ENCODE measurements at regions not wholly inside any gene's neighbourhood (a gene's known extent, or its start where the extent isn't known, plus 50 kb on each side); places are given as distances from the start of the nearest gene placed in this dataset.

DNA sequence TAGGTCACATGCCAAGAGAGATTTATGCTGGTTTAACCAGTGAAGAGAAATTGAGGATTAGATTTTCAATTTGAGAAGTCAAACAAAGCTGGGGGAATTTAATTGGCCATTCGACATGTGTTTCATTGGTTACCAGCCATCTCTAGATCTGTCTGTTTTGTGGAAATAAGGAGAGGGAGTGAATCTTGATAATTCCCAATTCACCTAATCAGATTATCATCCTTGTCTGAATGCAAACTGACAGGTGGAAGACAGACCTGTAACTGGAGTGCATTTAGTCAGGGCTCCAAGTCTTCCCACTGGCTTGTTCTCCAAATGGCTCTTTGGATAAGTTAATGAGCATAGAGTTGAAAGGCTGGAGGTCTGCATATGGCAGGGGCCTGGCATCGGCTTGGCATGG, 1049.3 kb downstream of the NTRK3 start:
- no peaks in the 10 kb centered on the region for H3K36me3 ChIP-seq (ENCODE audit: control insufficient read depth, insufficient read depth, low read length, severe bottlenecking)
- H3K4me1 ChIP-seq (ENCODE audit: control insufficient read depth, insufficient read depth, low read length), result peaks cover 15% of the 10 kb centered on the region
- H3K27me3 ChIP-seq (replicated peaks; ENCODE audit: control insufficient read depth, insufficient read depth, low read length), result no peaks in the 10 kb centered on the region
- H3K9ac ChIP-seq (ENCODE audit: low read length), result no peak overlapping the region
- H3K9me3 ChIP-seq (ENCODE audit: control insufficient read depth, low read length), result no peaks in the 10 kb centered on the region
- no peak overlapping the region for H3K4me3 ChIP-seq (ENCODE audit: low read length)
- DNase-seq (ENCODE audit: low read depth), result no peak

DNA sequence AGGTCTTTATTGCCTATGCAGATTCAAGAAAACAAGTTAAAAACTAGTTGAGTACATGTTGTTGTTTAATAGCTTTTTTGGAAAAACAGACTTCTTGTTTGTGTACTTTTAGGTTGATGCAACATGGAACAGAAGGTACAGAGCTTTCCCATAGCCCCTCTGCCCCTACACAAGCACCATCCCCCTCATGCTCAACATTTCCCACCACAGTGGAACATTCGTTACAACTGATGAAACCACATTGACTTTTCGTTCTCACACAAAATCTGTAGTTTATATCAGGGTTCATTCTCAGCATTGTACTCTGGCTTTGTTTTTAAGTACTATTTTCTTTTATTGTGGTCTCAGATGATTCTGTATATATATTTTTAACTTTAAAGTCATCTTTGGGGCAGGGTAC, 1054.6 kb downstream of the NTRK3 start:
- Histone ChIP-seq H3K36me3 (ENCODE audit: control insufficient read depth, insufficient read depth, low read length, severe bottlenecking) (no peaks in the 10 kb centered on the region), H3K9me3 (ENCODE audit: control insufficient read depth, low read length) (no peaks in the 10 kb centered on the region), H3K27me3 (replicated peaks; ENCODE audit: control insufficient read depth, insufficient read depth, low read length) (no peaks in the 10 kb centered on the region), H3K4me1 (ENCODE audit: control insufficient read depth, insufficient read depth, low read length) (no peaks in the 10 kb centered on the region), H3K9ac (ENCODE audit: low read length) (no peak overlapping the region), H3K4me3 (ENCODE audit: low read length) (no peak overlapping the region)
- no peak for DNase-seq (ENCODE audit: low read depth)

- H3K4me1 ChIP-seq (ENCODE audit: control insufficient read depth, insufficient read depth, low read length), result no peaks in the 10 kb centered on the region
- DNase-seq (ENCODE audit: low read depth), result no peak
- no peaks in the 10 kb centered on the region for H3K27me3 ChIP-seq (replicated peaks; ENCODE audit: control insufficient read depth, insufficient read depth, low read length)
- H3K36me3 ChIP-seq (ENCODE audit: control insufficient read depth, insufficient read depth, low read length, severe bottlenecking), result no peaks in the 10 kb centered on the region
- H3K9me3 ChIP-seq (ENCODE audit: control insufficient read depth, low read length), result no peaks in the 10 kb centered on the region
- H3K9ac ChIP-seq (ENCODE audit: low read length), result no peak overlapping the region
- H3K4me3 ChIP-seq (ENCODE audit: low read length), result no peak overlapping the region
These were observed 1056.4 kb downstream of the NTRK3 start for GRCh38 chr15:87200149-87200548.

DNA sequence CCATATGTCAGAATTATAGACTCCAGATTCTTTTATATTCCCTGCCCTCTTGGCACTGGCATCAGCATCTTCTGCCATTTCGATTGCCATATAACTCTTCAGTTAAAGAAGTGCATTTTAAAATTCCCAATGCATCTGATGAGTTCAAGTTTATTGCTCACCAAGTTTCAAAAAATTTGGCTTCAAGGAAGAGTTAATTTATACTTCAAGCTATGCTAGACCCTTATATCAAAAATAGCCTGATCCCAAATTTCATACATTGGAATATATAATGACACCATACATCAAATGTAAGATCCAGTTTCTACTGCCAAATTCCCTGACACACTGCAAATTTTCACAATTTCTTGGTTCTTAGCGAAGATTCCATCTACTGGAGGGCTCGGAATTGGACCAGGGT, 1058.6 kb downstream of the NTRK3 start:
- no peak overlapping the region for H3K4me3 ChIP-seq (ENCODE audit: low read length)
- H3K9me3 ChIP-seq (ENCODE audit: control insufficient read depth, low read length), result no peaks in the 10 kb centered on the region
- no peak overlapping the region for H3K9ac ChIP-seq (ENCODE audit: low read length)
- no peaks in the 10 kb centered on the region for H3K27me3 ChIP-seq (replicated peaks; ENCODE audit: control insufficient read depth, insufficient read depth, low read length)
- H3K4me1 ChIP-seq (ENCODE audit: control insufficient read depth, insufficient read depth, low read length), result no peaks in the 10 kb centered on the region
- no peak for DNase-seq (ENCODE audit: low read depth)
- H3K36me3 ChIP-seq (ENCODE audit: control insufficient read depth, insufficient read depth, low read length, severe bottlenecking), result no peaks in the 10 kb centered on the region

- no peaks in the 10 kb centered on the region for H3K4me1 ChIP-seq (ENCODE audit: control insufficient read depth, insufficient read depth, low read length)
- no peak for DNase-seq (ENCODE audit: low read depth)
- no peaks in the 10 kb centered on the region for H3K36me3 ChIP-seq (ENCODE audit: control insufficient read depth, insufficient read depth, low read length, severe bottlenecking)
- H3K27me3 ChIP-seq (replicated peaks; ENCODE audit: control insufficient read depth, insufficient read depth, low read length), result no peaks in the 10 kb centered on the region
- H3K9ac ChIP-seq (ENCODE audit: low read length), result no peak overlapping the region
- no peak overlapping the region for H3K4me3 ChIP-seq (ENCODE audit: low read length)
- no peaks in the 10 kb centered on the region for H3K9me3 ChIP-seq (ENCODE audit: control insufficient read depth, low read length)
These were observed 1060.0 kb downstream of the NTRK3 start for GRCh38 chr15:87196498-87196897.

DNA sequence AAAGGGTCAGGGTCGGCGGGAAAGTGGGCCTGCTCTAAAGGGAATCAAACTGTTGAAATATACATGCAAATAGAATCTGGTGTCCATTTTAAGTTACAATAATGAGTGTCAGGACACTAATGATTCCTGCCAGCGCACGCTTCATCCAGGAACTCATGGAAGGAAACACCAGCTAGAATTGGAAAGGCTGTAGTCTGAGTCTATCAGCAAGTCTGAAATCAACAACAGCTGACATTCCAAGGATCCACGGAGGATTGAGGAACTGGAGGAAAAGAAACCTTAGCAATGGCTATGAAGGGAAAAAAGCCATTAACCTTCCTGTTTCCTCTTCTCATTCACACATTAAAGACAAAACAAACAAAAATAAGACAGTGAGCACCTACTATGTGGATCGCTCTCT, 1063.1 kb downstream of the NTRK3 start:
- no peaks in the 10 kb centered on the region for H3K27me3 ChIP-seq (replicated peaks; ENCODE audit: control insufficient read depth, insufficient read depth, low read length)
- no peak for DNase-seq (ENCODE audit: low read depth)
- no peaks in the 10 kb centered on the region for H3K9me3 ChIP-seq (ENCODE audit: control insufficient read depth, low read length)
- H3K9ac ChIP-seq (ENCODE audit: low read length), result no peak overlapping the region
- no peaks in the 10 kb centered on the region for H3K4me1 ChIP-seq (ENCODE audit: control insufficient read depth, insufficient read depth, low read length)
- H3K4me3 ChIP-seq (ENCODE audit: low read length), result no peak overlapping the region
- H3K36me3 ChIP-seq (ENCODE audit: control insufficient read depth, insufficient read depth, low read length, severe bottlenecking), result no peaks in the 10 kb centered on the region

- Histone ChIP-seq H3K4me3 (ENCODE audit: low read length) (no peak overlapping the region), H3K4me1 (ENCODE audit: control insufficient read depth, insufficient read depth, low read length) (no peaks in the 10 kb centered on the region), H3K9me3 (ENCODE audit: control insufficient read depth, low read length) (no peaks in the 10 kb centered on the region), H3K27me3 (replicated peaks; ENCODE audit: control insufficient read depth, insufficient read depth, low read length) (no peaks in the 10 kb centered on the region), H3K36me3 (ENCODE audit: control insufficient read depth, insufficient read depth, low read length, severe bottlenecking) (no peaks in the 10 kb centered on the region), H3K9ac (ENCODE audit: low read length) (no peak overlapping the region)
- DNase-seq (ENCODE audit: low read depth), result no peak
These were observed 1088.0 kb downstream of the AGBL1 start for GRCh38 chr15:87167706-87168105.

GRCh38 chr15:87167055-87167454, 1087.4 kb downstream of the AGBL1 start:
- DNase-seq (ENCODE audit: low read depth), result no peak
- Histone ChIP-seq H3K27me3 (replicated peaks; ENCODE audit: control insufficient read depth, insufficient read depth, low read length) (no peaks in the 10 kb centered on the region), H3K4me3 (ENCODE audit: low read length) (no peak overlapping the region), H3K4me1 (ENCODE audit: control insufficient read depth, insufficient read depth, low read length) (no peaks in the 10 kb centered on the region), H3K9ac (ENCODE audit: low read length) (no peak overlapping the region), H3K36me3 (ENCODE audit: control insufficient read depth, insufficient read depth, low read length, severe bottlenecking) (no peaks in the 10 kb centered on the region), H3K9me3 (ENCODE audit: control insufficient read depth, low read length) (no peaks in the 10 kb centered on the region)

GRCh38 chr15:87155771-87156170, 1076.1 kb downstream of the AGBL1 start:
- Histone ChIP-seq H3K9ac (ENCODE audit: low read length) (no peak overlapping the region), H3K27me3 (replicated peaks; ENCODE audit: control insufficient read depth, insufficient read depth, low read length) (no peaks in the 10 kb centered on the region), H3K36me3 (ENCODE audit: control insufficient read depth, insufficient read depth, low read length, severe bottlenecking) (no peaks in the 10 kb centered on the region), H3K9me3 (ENCODE audit: control insufficient read depth, low read length) (no peaks in the 10 kb centered on the region), H3K4me3 (ENCODE audit: low read length) (no peak overlapping the region), H3K4me1 (ENCODE audit: control insufficient read depth, insufficient read depth, low read length) (no peaks in the 10 kb centered on the region)
- DNase-seq (ENCODE audit: low read depth), result no peak

DNA sequence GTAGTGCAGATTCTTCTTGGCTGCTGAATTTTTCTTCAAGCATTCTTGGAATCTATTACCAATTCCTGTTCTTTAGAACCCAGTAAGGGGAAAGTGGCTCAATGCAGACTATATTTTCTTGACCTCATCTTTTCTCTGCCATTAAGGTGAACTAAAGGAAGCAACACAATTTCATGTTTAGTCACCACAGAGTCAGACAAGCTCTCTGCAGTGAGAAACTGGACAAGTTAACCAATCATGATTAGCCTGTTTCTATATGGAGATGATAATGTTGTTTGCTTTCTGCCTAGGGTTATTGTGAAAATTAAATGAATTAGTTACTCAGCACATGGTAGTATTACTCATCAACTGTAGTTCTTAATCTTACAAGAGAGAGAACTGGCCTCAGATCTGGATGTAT, 1075.1 kb downstream of the AGBL1 start:
- no peaks in the 10 kb centered on the region for H3K4me1 ChIP-seq (ENCODE audit: control insufficient read depth, insufficient read depth, low read length)
- no peaks in the 10 kb centered on the region for H3K27me3 ChIP-seq (replicated peaks; ENCODE audit: control insufficient read depth, insufficient read depth, low read length)
- no peak overlapping the region for H3K4me3 ChIP-seq (ENCODE audit: low read length)
- H3K36me3 ChIP-seq (ENCODE audit: control insufficient read depth, insufficient read depth, low read length, severe bottlenecking), result no peaks in the 10 kb centered on the region
- no peaks in the 10 kb centered on the region for H3K9me3 ChIP-seq (ENCODE audit: control insufficient read depth, low read length)
- DNase-seq (ENCODE audit: low read depth), result no peak
- H3K9ac ChIP-seq (ENCODE audit: low read length), result no peak overlapping the region

DNA sequence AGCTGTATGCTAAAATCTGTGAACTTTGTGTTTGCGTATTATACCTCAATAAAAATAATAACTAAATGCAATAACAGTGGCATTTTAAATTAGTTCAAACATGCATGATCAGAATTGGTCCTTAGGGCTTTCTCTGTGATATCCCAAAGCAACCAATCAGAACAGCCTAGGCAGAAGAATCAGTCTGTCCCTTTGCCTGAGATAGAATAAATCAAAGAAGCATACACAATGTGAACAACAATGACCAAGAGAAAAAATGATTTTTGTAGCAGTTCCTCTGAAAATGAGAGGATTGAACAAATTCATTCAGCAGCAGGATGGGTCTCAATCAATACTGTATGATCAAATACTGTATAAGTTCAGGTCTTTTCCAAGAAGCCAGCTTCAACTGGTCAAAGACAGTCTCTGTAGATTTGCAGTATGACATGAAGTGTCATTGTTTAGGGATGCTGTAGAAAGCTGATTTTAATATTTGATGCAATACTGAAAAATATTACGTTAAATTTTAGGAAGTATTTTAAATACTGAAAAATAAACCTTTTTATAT, 1071.6 kb downstream of the AGBL1 start:
- no peaks in the 10 kb centered on the region for H3K27me3 ChIP-seq (replicated peaks; ENCODE audit: control insufficient read depth, insufficient read depth, low read length)
- DNase-seq (ENCODE audit: low read depth), result no peak
- H3K36me3 ChIP-seq (ENCODE audit: control insufficient read depth, insufficient read depth, low read length, severe bottlenecking), result no peaks in the 10 kb centered on the region
- H3K9me3 ChIP-seq (ENCODE audit: control insufficient read depth, low read length), result no peaks in the 10 kb centered on the region
- H3K4me1 ChIP-seq (ENCODE audit: control insufficient read depth, insufficient read depth, low read length), result no peaks in the 10 kb centered on the region
- no peak overlapping the region for H3K9ac ChIP-seq (ENCODE audit: low read length)
- no peak overlapping the region for H3K4me3 ChIP-seq (ENCODE audit: low read length)

DNA sequence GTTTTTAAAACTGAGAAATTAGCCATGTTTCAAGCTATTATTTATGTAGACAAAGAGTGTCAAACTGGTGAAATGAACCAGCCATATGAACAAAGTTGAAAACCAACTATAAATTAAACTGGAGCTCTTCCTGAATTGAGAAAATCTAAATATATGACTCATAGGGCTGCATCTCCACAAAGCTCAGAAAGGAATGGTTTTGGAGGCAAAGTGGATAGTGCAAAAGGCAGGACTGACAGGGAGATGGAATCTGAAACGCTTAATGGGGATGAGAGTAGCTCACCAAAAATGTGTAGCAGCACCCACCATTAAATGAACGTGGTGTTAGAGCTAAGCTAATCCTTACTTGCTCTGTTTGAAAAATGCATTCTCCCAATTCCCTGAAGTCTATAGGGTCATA, 1066.0 kb downstream of the AGBL1 start:
- Histone ChIP-seq H3K36me3 (ENCODE audit: control insufficient read depth, insufficient read depth, low read length, severe bottlenecking) (no peaks in the 10 kb centered on the region), H3K4me1 (ENCODE audit: control insufficient read depth, insufficient read depth, low read length) (no peaks in the 10 kb centered on the region), H3K9ac (ENCODE audit: low read length) (no peak overlapping the region), H3K4me3 (ENCODE audit: low read length) (no peak overlapping the region), H3K9me3 (ENCODE audit: control insufficient read depth, low read length) (peaks cover 14% of the 10 kb centered on the region), H3K27me3 (replicated peaks; ENCODE audit: control insufficient read depth, insufficient read depth, low read length) (no peaks in the 10 kb centered on the region)
- DNase-seq (ENCODE audit: low read depth), result no peak

Measured in adipocyte (in vitro differentiated cells).